VCaP (cell line): ENCODE measurements at regions not wholly inside any gene's neighbourhood (a gene's known extent, or its start where the extent isn't known, plus 50 kb on each side); places are given as distances from the start of the nearest gene placed in this dataset.

ENCODE experiments used
- H3K27ac ChIP-seq: fragments of 450-650 bp; 2 replicates; pipeline ENCODE4 v1.5.1; 2017
- CTCF ChIP-seq: fragments of 450-650 bp; conservative IDR thresholded peaks from 2 replicates; pipeline ENCODE4 v1.5.1; 2017; ENCODE audit warnings: mild to moderate bottlenecking, moderate library complexity

DNA sequence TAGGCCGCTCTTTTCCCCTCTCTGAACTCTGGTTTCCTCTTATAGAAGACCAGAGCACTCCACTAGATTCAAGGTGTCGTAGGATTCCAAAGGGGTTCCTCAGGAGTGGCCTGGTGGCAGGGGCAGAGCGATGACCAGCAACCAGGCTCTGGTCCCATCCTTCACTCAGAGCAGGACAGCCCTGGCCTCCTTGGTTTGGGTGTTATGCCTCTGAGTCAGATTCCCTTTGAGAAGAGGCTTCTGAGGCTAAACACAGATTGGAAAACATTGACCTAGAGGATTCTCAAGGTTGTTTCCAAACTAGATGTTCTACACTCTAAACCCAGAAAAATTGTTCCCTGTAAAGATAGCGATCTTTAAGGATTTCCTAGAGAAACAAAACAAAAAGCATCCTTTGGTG, 49.8 kb upstream of the IKBKE start:
- no peak for TF ChIP-seq CTCF
- no peak overlapping the region for H3K27ac ChIP-seq
